ENCODE measurements at regions not wholly inside any gene's neighbourhood (a gene's known extent, or its start where the extent isn't known, plus 50 kb on each side); places are given as distances from the start of the nearest gene placed in this dataset.

DNA sequence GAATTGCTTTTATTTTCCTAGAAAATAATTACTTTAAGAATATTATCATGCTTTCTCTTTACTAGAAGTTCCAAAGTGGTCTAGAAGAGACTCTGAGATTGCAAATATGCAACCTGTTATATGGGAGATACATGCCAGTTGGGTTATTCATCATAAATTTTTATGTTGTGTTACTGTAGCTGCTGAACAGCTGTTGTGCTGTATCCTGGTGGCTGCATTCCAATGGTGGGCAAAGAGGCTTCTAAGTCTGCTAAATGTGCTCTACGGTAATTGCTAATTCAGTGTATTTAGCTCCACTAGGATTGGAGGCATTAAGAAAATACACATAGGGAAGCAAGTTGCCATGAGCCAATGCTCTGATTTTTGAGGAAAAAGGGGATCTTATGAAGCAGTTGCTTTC is 409.0 kb downstream of the TUSC7 start (continued):
- TF ChIP-seq NFE2L1 (tag; IDR thresholded peaks at IDR 0.05; ENCODE audit: borderline replicate concordance, low read depth) (no peak), WHSC1 (IDR thresholded peaks at IDR 0.05; ENCODE audit: low read length) (no peak)

GRCh38 chr3:117120014-117120413 is 410.4 kb downstream of the TUSC7 start:
- no peak overlapping the region for H2AFZ ChIP-seq (ENCODE audit: low read depth, low read length)
- whole genome bisulfite sequencing (ENCODE audit: insufficient coverage, low coverage, missing lambda C conversion rate) = 0% methylated on average over 1 of the region's 1 CpG
- no peak for FAIRE-seq
- TF ChIP-seq RBM34 (IDR thresholded peaks at IDR 0.05; ENCODE audit: borderline replicate concordance, insufficient read depth, low read length) = no peak
- no peak for TF ChIP-seq HSF4 (CRISPR knock-in tag; IDR thresholded peaks at IDR 0.05; ENCODE audit: borderline replicate concordance)
- no peak for TF ChIP-seq GTF2E2 (tag; IDR thresholded peaks at IDR 0.05)
- no peak for TF ChIP-seq C11orf30 (IDR thresholded peaks at IDR 0.05; ENCODE audit: low read depth)
- TF ChIP-seq ZNF583 (CRISPR knock-in tag; IDR thresholded peaks at IDR 0.05) = no peak
- TF ChIP-seq FOXK2 (conservative IDR thresholded peaks at IDR 0.05 in 1 of 2, IDR thresholded peaks at IDR 0.05 in 1 of 2; ENCODE audit: low read depth in 2 of 2) = no peak
- no peak for TF ChIP-seq ZNF561 (CRISPR knock-in tag; conservative IDR thresholded peaks at IDR 0.05)
- TF ChIP-seq RAD21 (CRISPR knock-in tag; conservative IDR thresholded peaks at IDR 0.05 in 1 of 2, IDR thresholded peaks at IDR 0.05 in 1 of 2) = no peak
- TF ChIP-seq ZNF696 (CRISPR knock-in tag; conservative IDR thresholded peaks at IDR 0.05) = no peak
- TF ChIP-seq ARID1B (IDR thresholded peaks at IDR 0.05) = no peak
- TF ChIP-seq ZNF766 (CRISPR knock-in tag; conservative IDR thresholded peaks at IDR 0.05) = no peak
- no peak for TF ChIP-seq CEBPZ (IDR thresholded peaks at IDR 0.05; ENCODE audit: borderline replicate concordance, low read depth, low read length)
- no peak for TF ChIP-seq ZNF507 (tag; conservative IDR thresholded peaks at IDR 0.05)
- TF ChIP-seq MEF2D (tag; conservative IDR thresholded peaks at IDR 0.05; ENCODE audit: low read depth) = no peak
- TF ChIP-seq KHSRP (IDR thresholded peaks at IDR 0.05) = no peak
- no peak for TF ChIP-seq ZBTB1 (CRISPR knock-in tag; IDR thresholded peaks at IDR 0.05; ENCODE audit: borderline replicate concordance, low read depth)
- TF ChIP-seq, protein P1, sequence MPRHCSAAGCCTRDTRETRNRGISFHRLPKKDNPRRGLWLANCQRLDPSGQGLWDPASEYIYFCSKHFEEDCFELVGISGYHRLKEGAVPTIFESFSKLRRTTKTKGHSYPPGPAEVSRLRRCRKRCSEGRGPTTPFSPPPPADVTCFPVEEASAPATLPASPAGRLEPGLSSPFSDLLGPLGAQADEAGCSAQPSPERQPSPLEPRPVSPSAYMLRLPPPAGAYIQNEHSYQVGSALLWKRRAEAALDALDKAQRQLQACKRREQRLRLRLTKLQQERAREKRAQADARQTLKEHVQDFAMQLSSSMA (CRISPR knock-in tag; IDR thresholded peaks at IDR 0.05) = no peak
- TF ChIP-seq CCNT2 (IDR thresholded peaks at IDR 0.05; ENCODE audit: borderline replicate concordance, extremely low read depth, insufficient read length, low read depth, low read length) = no peak

More at GRCh38 chr3:117120014-117120413, 410.4 kb downstream of the TUSC7 start:
- H3K9ac ChIP-seq (ENCODE audit: insufficient read depth in 1 of 2, low read depth in 2 of 2, low read length in 2 of 2) = no peak overlapping the region
- H4K20me1 ChIP-seq (replicated peaks; ENCODE audit: control insufficient read depth, insufficient read depth, low read length) = no peaks in the 10 kb centered on the region
- ATAC-seq (no peak), DNase-seq (ENCODE audit: extremely low read depth in 1 of 4, low spot score in 3 of 4) (no peak)
- H3K27ac ChIP-seq (ENCODE audit: extremely low read depth, low read depth, low read length) = no peak overlapping the region
- H3K9me1 ChIP-seq (ENCODE audit: control insufficient read depth, insufficient read depth, low read length) = no peaks in the 10 kb centered on the region
- H3K9me3 ChIP-seq (replicated peaks; ENCODE audit: control insufficient read depth, insufficient read depth, low read depth, low read length) = no peaks in the 10 kb centered on the region
- H3K4me2 ChIP-seq (ENCODE audit: insufficient read depth, low read length) = no peak overlapping the region
- intact Hi-C loops (cut with micrococcal nuclease) = no loop called here
- no peaks in the 10 kb centered on the region for H3K36me3 ChIP-seq (ENCODE audit: control insufficient read depth, insufficient read depth, low read length)
- no peaks in the 10 kb centered on the region for H3K79me2 ChIP-seq (ENCODE audit: control insufficient read depth, insufficient read depth, low read length)
- H3K27me3 ChIP-seq (ENCODE audit: control insufficient read depth in 2 of 2, insufficient read depth in 2 of 2, low read length in 2 of 2) = no peaks in the 10 kb centered on the region
- no peak overlapping the region for H3K4me3 ChIP-seq
- in situ Hi-C loops (cut with MboI) = no loop called here
- CTCF ChIA-PET (ENCODE audit: low intra/inter-chr PET ratio) = interaction anchor here (0.6 kb wide), 1 partner anchor 20 kb away, joined by 4 read pairs; no protein-coding TSS in a partner anchor
- POLR2A ChIA-PET = no interaction called here
- BruUV-seq (replicated peaks) = no TSS peak
- H3K4me1 ChIP-seq (replicated peaks in 1 of 2; ENCODE audit: control insufficient read depth in 2 of 2, insufficient read depth in 2 of 2, low read length in 2 of 2) = no peaks in the 10 kb centered on the region

All from K562 (cell line).